GM18867 (cell line): ENCODE measurements at regions not wholly inside any gene's neighbourhood (a gene's known extent, or its start where the extent isn't known, plus 50 kb on each side); places are given as distances from the start of the nearest gene placed in this dataset.
A peak's percentile ranks its signal among the peaks of the same experiment; 100 is the strongest.
"Not testable (repeated sequence)": the region's sequence is repeated elsewhere in the genome, so short reads cannot be mapped to it uniquely, and the experiment has no call there.

ENCODE experiments used
- ATAC-seq: cut with Tn5 transposase; IDR thresholded peaks from one replicate; pipeline ENCODE4 v1.9.1; 2021; ENCODE audit warnings: mild to moderate bottlenecking, moderate library complexity; ENCODE audit not compliant: unreplicated experiment

GRCh38 chr1:120941066-120941465, 51.5 kb downstream of the PPIAL4A start:
- ATAC-seq: not testable (repeated sequence)

GRCh38 chr1:120941836-120942217, 52.3 kb downstream of the PPIAL4A start:
- peak; percentile 2 for ATAC-seq

GRCh38 chr1:120942218-120942944, 52.8 kb downstream of the PPIAL4A start:
- ATAC-seq: peak; percentile 82

- not testable (repeated sequence) for ATAC-seq
Observed at GRCh38 chr1:120942945-120943319, 53.4 kb downstream of the PPIAL4A start.

GRCh38 chr1:120944691-120945090, 55.1 kb downstream of the PPIAL4A start:
- ATAC-seq: not testable (repeated sequence)

- ATAC-seq: not testable (repeated sequence)
Observed at GRCh38 chr1:120945122-120945521, 55.6 kb downstream of the PPIAL4A start.

- not testable (repeated sequence) for ATAC-seq
Observed at GRCh38 chr1:120947114-120947513, 57.5 kb downstream of the PPIAL4A start.

GRCh38 chr1:120949724-120950123, 60.2 kb downstream of the PPIAL4A start:
- ATAC-seq: not testable (repeated sequence)

GRCh38 chr1:120950633-120951032, 61.1 kb downstream of the PPIAL4A start:
- ATAC-seq: not testable (repeated sequence)

GRCh38 chr1:120951100-120951499, 61.5 kb downstream of the PPIAL4A start:
- ATAC-seq: not testable (repeated sequence)

GRCh38 chr1:120952207-120952870, 62.8 kb downstream of the PPIAL4A start:
- ATAC-seq: not testable (repeated sequence)

- ATAC-seq: not testable (repeated sequence)
Observed at GRCh38 chr1:120952871-120953265, 63.3 kb downstream of the PPIAL4A start.

- no peak for ATAC-seq
Observed at GRCh38 chr1:120954736-120955135, 65.2 kb downstream of the PPIAL4A start.

- ATAC-seq: not testable (repeated sequence)
Observed at GRCh38 chr1:120955961-120956360, 66.4 kb downstream of the PPIAL4A start.

- ATAC-seq: not testable (repeated sequence)
Observed at GRCh38 chr1:120966018-120966417, 76.4 kb downstream of the PPIAL4A start.

GRCh38 chr1:120972863-120973262, 83.3 kb downstream of the PPIAL4A start:
- not testable (repeated sequence) for ATAC-seq

GRCh38 chr1:120973836-120974235, 84.3 kb downstream of the PPIAL4A start:
- not testable (repeated sequence) for ATAC-seq

GRCh38 chr1:120977279-120977678, 87.7 kb downstream of the PPIAL4A start:
- not testable (repeated sequence) for ATAC-seq

GRCh38 chr1:120981489-120982094, 92.0 kb downstream of the PPIAL4A start:
- ATAC-seq: not testable (repeated sequence)

GRCh38 chr1:120994614-120995013, 105.0 kb downstream of the PPIAL4A start:
- ATAC-seq: not testable (repeated sequence)

- ATAC-seq: peak; percentile 84
Observed at GRCh38 chr1:120995025-120995424, 105.5 kb downstream of the PPIAL4A start.
